IMR-90 (cell line): ENCODE measurements at regions not wholly inside any gene's neighbourhood (a gene's known extent, or its start where the extent isn't known, plus 50 kb on each side); places are given as distances from the start of the nearest gene placed in this dataset.

Experiments
- ATAC-seq: fragments of 200-7000 bp; cut with Tn5 transposase; 2 replicates; pipeline ENCODE4 v1.9.1; 2020; ENCODE audit warnings: low read depth, mild to moderate bottlenecking, moderate library complexity
- BruUV-seq: library from RNA; stranded (reverse); fragments of 400-500 nt; replicated peaks from 2 replicates; lab custom pipeline; 2021; lab: Mats Ljungman, UMichigan
- CTCF ChIA-PET: fragments of 300-600 bp; formaldehyde crosslinking; extraction: SDS; loops from one replicate; lab custom pipeline; 2021; ENCODE audit warnings: antibody characterized with exemption; lab: Yijun Ruan, JAX
- POLR2A ChIA-PET: fragments of 300-600 bp; sonication (Branson Sonifier 250); formaldehyde crosslinking; loops from one replicate; lab custom pipeline; 2022; ENCODE audit warnings: antibody characterized with exemption; ENCODE audit not compliant: unreplicated experiment; lab: Charles Lee
- DNase-seq: peaks from one replicate; pipeline ENCODE4 v3.0.0; 2013
- H2AFZ ChIP-seq: replicated peaks from 2 replicates; pipeline ENCODE3; 2013; ENCODE audit warnings: low read length, mild to moderate bottlenecking; ENCODE audit not compliant: poor library complexity
- H2AK5ac ChIP-seq: 2 replicates; pipeline ENCODE4 v1.6.1; 2013; ENCODE audit warnings: low read depth, low read length, inconsistent platforms
- H2AK9ac ChIP-seq: replicated peaks from 2 replicates; pipeline ENCODE3; 2013; ENCODE audit warnings: mild to moderate bottlenecking, low read depth, low read length, moderate library complexity; ENCODE audit not compliant: poor library complexity
- H2BK120ac ChIP-seq: 2 replicates; pipeline ENCODE4 v1.6.1; 2013; ENCODE audit warnings: low read depth, low read length, inconsistent platforms
- H2BK15ac ChIP-seq: 3 replicates; pipeline ENCODE4 v1.6.1; 2013; ENCODE audit warnings: low read depth, low read length, inconsistent platforms
- H2BK20ac ChIP-seq: 2 replicates; pipeline ENCODE4 v1.6.1; 2013; ENCODE audit warnings: low read depth, mild to moderate bottlenecking, inconsistent platforms, low read length, moderate library complexity
- H2BK5ac ChIP-seq: 2 replicates; pipeline ENCODE4 v1.6.1; 2013; ENCODE audit warnings: mild to moderate bottlenecking, low read depth, low read length, inconsistent platforms; ENCODE audit not compliant: poor library complexity, severe bottlenecking
- H3K14ac ChIP-seq: replicated peaks from 2 replicates; pipeline ENCODE4 v1.6.1; 2013; ENCODE audit warnings: low read depth, low read length, inconsistent platforms
- H3K18ac ChIP-seq: 2 replicates; pipeline ENCODE4 v1.6.1; 2013; ENCODE audit warnings: low read depth, low read length, control low read depth
- H3K23ac ChIP-seq: 2 replicates; pipeline ENCODE4 v1.6.1; 2013; ENCODE audit warnings: low read depth, low read length, inconsistent platforms
- H3K27ac ChIP-seq: 2 replicates; pipeline ENCODE4 v1.5.1; 2013; ENCODE audit warnings: mild to moderate bottlenecking, control low read depth, low read length; ENCODE audit not compliant: insufficient read depth
- H3K27me3 ChIP-seq: 2 replicates; pipeline ENCODE4 v1.6.1; 2013; ENCODE audit warnings: low read length; ENCODE audit not compliant: control insufficient read depth, insufficient read depth
- H3K36me3 ChIP-seq: 2 replicates; pipeline ENCODE4 v1.6.1; 2013; ENCODE audit warnings: low read length, mixed read lengths; ENCODE audit not compliant: control insufficient read depth, insufficient read depth
- H3K4ac ChIP-seq: 2 replicates; pipeline ENCODE4 v1.6.1; 2013; ENCODE audit warnings: low read depth, low read length, inconsistent platforms
- H3K4me1 ChIP-seq: 2 replicates; pipeline ENCODE4 v1.6.1; 2013; ENCODE audit warnings: low read length, mixed read lengths; ENCODE audit not compliant: control insufficient read depth, insufficient read depth
- H3K4me2 ChIP-seq: 2 replicates; pipeline ENCODE4 v1.6.1; 2013; ENCODE audit warnings: low read depth, mild to moderate bottlenecking, control low read depth, low read length, moderate library complexity
- H3K4me3 ChIP-seq: 2 replicates; pipeline ENCODE4 v1.5.1; 2013; ENCODE audit warnings: low read depth, mild to moderate bottlenecking, control low read depth, low read length, moderate library complexity; ENCODE audit not compliant: insufficient read depth
- H3K56ac ChIP-seq: 2 replicates; pipeline ENCODE4 v1.6.1; 2013; ENCODE audit warnings: low read length, inconsistent platforms; ENCODE audit not compliant: insufficient read depth; ENCODE audit errors: extremely low read depth
- H3K79me1 ChIP-seq, 2 experiments: 2 replicates each; pipeline ENCODE4 v1.6.1; 2013; ENCODE audit warnings: low read length in 2 of 2, inconsistent platforms in 1 of 2, low read depth in 1 of 2
- H3K9ac ChIP-seq: 2 replicates; pipeline ENCODE4 v1.6.1; 2013; ENCODE audit warnings: low read depth, low read length, control low read depth
- H3K9me1 ChIP-seq: 2 replicates; pipeline ENCODE4 v1.6.1; 2013; ENCODE audit warnings: low read length, inconsistent platforms; ENCODE audit not compliant: insufficient read depth
- H3K9me3 ChIP-seq: 2 replicates; pipeline ENCODE4 v1.6.1; 2013; ENCODE audit warnings: low read length; ENCODE audit not compliant: control insufficient read depth, insufficient read depth
- H4K20me1 ChIP-seq: 2 replicates; pipeline ENCODE4 v1.6.1; 2013; ENCODE audit warnings: low read length, inconsistent platforms; ENCODE audit not compliant: insufficient read depth
- H4K5ac ChIP-seq: 2 replicates; pipeline ENCODE4 v1.6.1; 2013; ENCODE audit warnings: mild to moderate bottlenecking, low read depth, low read length, control low read depth
- H4K8ac ChIP-seq, 2 experiments: 2 replicates each; pipeline ENCODE4 v1.6.1; 2013; ENCODE audit warnings: low read depth in 2 of 2, low read length in 2 of 2, control low read depth in 1 of 2, inconsistent platforms in 1 of 2
- H4K91ac ChIP-seq: 2 replicates; pipeline ENCODE4 v1.6.1; 2013; ENCODE audit warnings: low read depth, low read length, inconsistent platforms; ENCODE audit not compliant: insufficient read depth
- BHLHE40 ChIP-seq: fragments of 150-350 bp; IDR thresholded peaks from 2 replicates; pipeline ENCODE4 v1.6.1; 2016; ENCODE audit warnings: mild to moderate bottlenecking, low read depth, low read length
- CEBPB ChIP-seq: IDR thresholded peaks from 2 replicates; pipeline ENCODE4 v1.6.1; 2012; ENCODE audit warnings: low read depth, low read length, improper control_type of control experiment
- CHD1 ChIP-seq: IDR thresholded peaks from 2 replicates; pipeline ENCODE4 v1.6.1; 2012; ENCODE audit warnings: low read depth, low read length, improper control_type of control experiment
- FOS ChIP-seq: fragments of 150-350 bp; IDR thresholded peaks from 2 replicates; pipeline ENCODE4 v1.6.1; 2016; ENCODE audit warnings: low read depth, low read length
- MAFK ChIP-seq: IDR thresholded peaks from 2 replicates; pipeline ENCODE4 v1.6.1; 2012; ENCODE audit warnings: low read depth, low read length, improper control_type of control experiment
- MAZ ChIP-seq: IDR thresholded peaks from 2 replicates; pipeline ENCODE4 v1.6.1; 2012; ENCODE audit warnings: low read depth, mild to moderate bottlenecking, low read length, improper control_type of control experiment, moderate library complexity, borderline replicate concordance
- MXI1 ChIP-seq: IDR thresholded peaks from 2 replicates; pipeline ENCODE4 v1.6.1; 2012; ENCODE audit warnings: low read depth, mild to moderate bottlenecking, low read length, moderate library complexity, borderline replicate concordance
- POLR2A ChIP-seq: IDR thresholded peaks from 2 replicates; pipeline ENCODE4 v1.6.1; 2012; ENCODE audit warnings: mild to moderate bottlenecking, low read depth, low read length
- RAD21 ChIP-seq: IDR thresholded peaks from 2 replicates; pipeline ENCODE4 v1.6.1; 2012; ENCODE audit warnings: low read length, improper control_type of control experiment
- SMC3 ChIP-seq: fragments of 150-350 bp; IDR thresholded peaks from 2 replicates; pipeline ENCODE4 v1.6.1; 2016; ENCODE audit warnings: low read depth, mild to moderate bottlenecking, antibody characterized with exemption, low read length, moderate library complexity
- WGBS, 2 experiments: methylation state at CpG; one replicate each; pipeline versions ENCODE4 v1.1.5 to v1.1.7; 2013; ENCODE audit warnings: missing lambda C conversion rate in 2 of 2; ENCODE audit not compliant: insufficient read length in 1 of 2; ENCODE audit errors: extremely low coverage in 2 of 2; 5-methylcytosine and 5-hydroxymethylcytosine counted together
- dilution Hi-C: fragments of 300-500 bp; cut with HindIII; formaldehyde crosslinking; loops from one replicate; pipeline ENCODE4 v1.14.3; 2018; ENCODE audit warnings: low sequenced_read_pairs; ENCODE audit not compliant: unreplicated experiment
- in situ Hi-C: fragments of 300-500 bp; cut with MboI; formaldehyde crosslinking; loops from 3 replicates; pipeline ENCODE4 v1.14.3; 2019; ENCODE audit warnings: low sequenced_read_pairs, inconsistent platforms, mixed read lengths
- intact Hi-C: fragments of 100-400 bp; cut with micrococcal nuclease; formaldehyde crosslinking; loops from 2 replicates; pipeline ENCODE4 v1.10.0; 2022
- TF ChIP-seq, protein P1 (sequence below): conservative IDR thresholded peaks from 2 replicates; pipeline ENCODE4 v1.5.1; 2012; ENCODE audit warnings: mild to moderate bottlenecking, low read depth, low read length, improper control_type of control experiment
- TF ChIP-seq, protein P2 (sequence below): fragments of 150-350 bp; IDR thresholded peaks from 2 replicates; pipeline ENCODE4 v1.6.1; 2016; ENCODE audit warnings: low read depth, mild to moderate bottlenecking, low read length, moderate library complexity, borderline replicate concordance

- no peak for TF ChIP-seq SMC3
- TF ChIP-seq, protein P1, sequence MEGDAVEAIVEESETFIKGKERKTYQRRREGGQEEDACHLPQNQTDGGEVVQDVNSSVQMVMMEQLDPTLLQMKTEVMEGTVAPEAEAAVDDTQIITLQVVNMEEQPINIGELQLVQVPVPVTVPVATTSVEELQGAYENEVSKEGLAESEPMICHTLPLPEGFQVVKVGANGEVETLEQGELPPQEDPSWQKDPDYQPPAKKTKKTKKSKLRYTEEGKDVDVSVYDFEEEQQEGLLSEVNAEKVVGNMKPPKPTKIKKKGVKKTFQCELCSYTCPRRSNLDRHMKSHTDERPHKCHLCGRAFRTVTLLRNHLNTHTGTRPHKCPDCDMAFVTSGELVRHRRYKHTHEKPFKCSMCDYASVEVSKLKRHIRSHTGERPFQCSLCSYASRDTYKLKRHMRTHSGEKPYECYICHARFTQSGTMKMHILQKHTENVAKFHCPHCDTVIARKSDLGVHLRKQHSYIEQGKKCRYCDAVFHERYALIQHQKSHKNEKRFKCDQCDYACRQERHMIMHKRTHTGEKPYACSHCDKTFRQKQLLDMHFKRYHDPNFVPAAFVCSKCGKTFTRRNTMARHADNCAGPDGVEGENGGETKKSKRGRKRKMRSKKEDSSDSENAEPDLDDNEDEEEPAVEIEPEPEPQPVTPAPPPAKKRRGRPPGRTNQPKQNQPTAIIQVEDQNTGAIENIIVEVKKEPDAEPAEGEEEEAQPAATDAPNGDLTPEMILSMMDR: no peak
- no peak for TF ChIP-seq MAZ
- TF ChIP-seq MAFK: no peak
- no peak for TF ChIP-seq FOS
- no peak for TF ChIP-seq MXI1
- no peak for TF ChIP-seq RAD21
- TF ChIP-seq BHLHE40: no peak
- TF ChIP-seq POLR2A: no peak
- no peak for TF ChIP-seq CEBPB
- TF ChIP-seq, protein P2, sequence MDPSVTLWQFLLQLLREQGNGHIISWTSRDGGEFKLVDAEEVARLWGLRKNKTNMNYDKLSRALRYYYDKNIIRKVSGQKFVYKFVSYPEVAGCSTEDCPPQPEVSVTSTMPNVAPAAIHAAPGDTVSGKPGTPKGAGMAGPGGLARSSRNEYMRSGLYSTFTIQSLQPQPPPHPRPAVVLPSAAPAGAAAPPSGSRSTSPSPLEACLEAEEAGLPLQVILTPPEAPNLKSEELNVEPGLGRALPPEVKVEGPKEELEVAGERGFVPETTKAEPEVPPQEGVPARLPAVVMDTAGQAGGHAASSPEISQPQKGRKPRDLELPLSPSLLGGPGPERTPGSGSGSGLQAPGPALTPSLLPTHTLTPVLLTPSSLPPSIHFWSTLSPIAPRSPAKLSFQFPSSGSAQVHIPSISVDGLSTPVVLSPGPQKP: no peak
- no peak for TF ChIP-seq CHD1
- ChIA-PET POLR2A (no interaction called here), CTCF (interaction anchor here (1.1 to 1.3 kb wide), 2 partner anchors 10 to 28 kb away, joined by 3 read pairs; no protein-coding TSS in a partner anchor)
- Histone ChIP-seq H2AK9ac (no peak overlapping the region), H3K9ac (no peak overlapping the region), H2AFZ (no peak overlapping the region), H3K79me1 (no peaks in the 10 kb centered on the region), H3K36me3 (no peaks in the 10 kb centered on the region), H3K4me2 (no peak overlapping the region), H2BK20ac (no peak overlapping the region), H3K18ac (no peak overlapping the region), H3K23ac (no peak overlapping the region), H4K8ac (no peak overlapping the region), H4K5ac (no peak overlapping the region), H2BK15ac (no peak overlapping the region), H3K4me1 (no peaks in the 10 kb centered on the region; the same call in 1 of the 2 replicates), H2AK5ac (no peak overlapping the region), H4K91ac (no peak overlapping the region), H3K14ac (no peak overlapping the region), H3K27me3 (peaks cover 10% of the 10 kb centered on the region), H2BK5ac (no peak overlapping the region), H3K4ac (no peak overlapping the region), H3K9me3 (peaks cover 12% of the 10 kb centered on the region), H3K27ac (no peak overlapping the region), H3K56ac (no peak overlapping the region), H4K20me1 (no peaks in the 10 kb centered on the region), H3K4me3 (no peak overlapping the region), H2BK120ac (no peak overlapping the region), H3K9me1 (no peaks in the 10 kb centered on the region)
- no TSS peak for BruUV-seq
- ATAC-seq: no peak
- dilution Hi-C loops: no loop called here
- intact Hi-C loops: no loop called here
- DNase-seq: no peak
- WGBS, 2 experiments: 17% methylated on average over 1 of the region's 4 CpGs; no CpG with 5 or more reads in 1 of the 2 experiments
- in situ Hi-C loops: no loop called here
These were observed 52.0 kb upstream of the FAM20B start for GRCh38 chr1:178973652-178974101.
